CD4-positive, alpha-beta T cell (primary cell): ENCODE measurements at regions not wholly inside any gene's neighbourhood (a gene's known extent, or its start where the extent isn't known, plus 50 kb on each side); places are given as distances from the start of the nearest gene placed in this dataset.

Experiments
- ATAC-seq: fragments of 200-7000 bp; cut with Tn5 transposase; one replicate; pipeline ENCODE4 v1.10.0; 2022; ENCODE audit warnings: mild to moderate bottlenecking; ENCODE audit not compliant: poor library complexity
- CTCF ChIA-PET: fragments of 350-600 bp; sonication (Branson Sonifier 250); formaldehyde crosslinking; loops from one replicate; lab custom pipeline; 2021; ENCODE audit warnings: antibody characterized with exemption, inconsistent platforms; lab: Charles Lee
- POLR2A ChIA-PET: fragments of 350-600 bp; sonication (Branson Sonifier 250); formaldehyde crosslinking; loops from one replicate; lab custom pipeline; 2021; ENCODE audit warnings: antibody characterized with exemption, inconsistent platforms; lab: Charles Lee
- DNase-seq, 14 experiments: peaks; one replicate each; pipeline ENCODE4 v3.0.0-alpha.2; 2013 to 2020; ENCODE audit warnings: mixed read lengths in 2 of 14
- H3K27ac ChIP-seq, 2 donors: one replicate each; pipeline versions ENCODE4 v1.5.1 to v1.7.0; 2013; ENCODE audit warnings: low read length in 2 of 2, low read depth in 1 of 2, mild to moderate bottlenecking in 1 of 2
- H3K27me3 ChIP-seq, 2 experiments: 1 replicate in 1 of 2; 2 replicates in 1 of 2; pipeline versions ENCODE4 v1.6.1 to v1.7.0; 2013; ENCODE audit warnings: low read length in 2 of 2, control low read depth in 1 of 2, mild to moderate bottlenecking in 1 of 2, moderate library complexity in 1 of 2; ENCODE audit not compliant: insufficient read depth in 2 of 2, control insufficient read depth in 1 of 2
- H3K36me3 ChIP-seq: one replicate; pipeline ENCODE4 v1.6.1; 2013; ENCODE audit warnings: low read length, control low read depth; ENCODE audit not compliant: insufficient read depth
- H3K4me1 ChIP-seq: one replicate; pipeline ENCODE4 v1.6.1; 2013; ENCODE audit warnings: low read length, control low read depth; ENCODE audit not compliant: insufficient read depth
- H3K4me3 ChIP-seq: one replicate; pipeline ENCODE4 v1.5.1; 2013; ENCODE audit warnings: mild to moderate bottlenecking, low read length, moderate library complexity
- H3K9me3 ChIP-seq, 2 experiments: 1 replicate in 1 of 2; 2 replicates in 1 of 2; pipeline versions ENCODE4 v1.6.1 to v1.7.0; 2013; ENCODE audit warnings: low read length in 2 of 2, mild to moderate bottlenecking in 2 of 2, control low read depth in 1 of 2, moderate library complexity in 1 of 2; ENCODE audit not compliant: control insufficient read depth in 1 of 2, insufficient read depth in 1 of 2
- H3K27ac Mint-ChIP-seq: one replicate; pipeline ENCODE4 v1.8.0; 2020; ENCODE audit warnings: mixed read lengths
- H3K27me3 Mint-ChIP-seq: one replicate; pipeline ENCODE4 v1.8.0; 2021; ENCODE audit warnings: mixed read lengths
- H3K36me3 Mint-ChIP-seq: one replicate; pipeline ENCODE4 v1.8.0; 2021; ENCODE audit warnings: low read depth, mixed read lengths
- H3K4me1 Mint-ChIP-seq: one replicate; pipeline ENCODE4 v1.8.0; 2021; ENCODE audit warnings: low read depth, mixed read lengths
- H3K4me3 Mint-ChIP-seq: one replicate; pipeline ENCODE4 v1.8.0; 2020; ENCODE audit warnings: mild to moderate bottlenecking, mixed read lengths
- H3K9me3 Mint-ChIP-seq: one replicate; pipeline ENCODE4 v1.8.0; 2020; ENCODE audit warnings: mixed read lengths
- intact Hi-C, 2 experiments: fragments of 100-400 bp; cut with DNase I in 1 of 2; cut with micrococcal nuclease in 1 of 2; formaldehyde crosslinking; loops; one replicate each; pipeline versions ENCODE4 v1.15.1 to v1.9.0; 2023 to 2025; cut with DNase I, micrococcal nuclease
- TF ChIP-seq, protein P1 (sequence below): fragments of 200-600 bp; IDR thresholded peaks from one replicate; pipeline ENCODE4 v1.8.0; 2022; ENCODE audit warnings: antibody characterized with exemption, mild to moderate bottlenecking

DNA sequence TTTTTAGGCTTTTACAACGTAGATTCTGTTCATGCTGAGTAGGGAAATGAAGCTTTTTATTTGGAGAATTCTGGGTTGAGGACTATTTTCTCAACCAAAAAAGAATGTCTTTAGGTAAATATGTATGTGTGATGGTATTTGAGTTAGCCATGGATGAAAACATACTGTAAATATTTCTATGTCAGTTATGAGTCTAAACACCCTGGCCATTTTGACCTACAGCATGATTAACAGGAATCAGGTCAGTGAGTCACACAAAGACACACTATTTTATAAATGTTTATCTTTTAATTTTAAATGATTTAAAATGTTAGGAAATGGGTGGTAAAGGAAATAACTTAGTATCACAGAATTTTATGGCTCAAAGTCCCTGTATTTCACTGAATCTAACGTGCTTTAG lies 851.7 kb upstream of the MAP3K7 start:
- no peaks in the 10 kb centered on the region for H3K27me3 ChIP-seq
- peaks cover 0 to 3% of the 10 kb centered on the region in 2 experiments for H3K9me3 ChIP-seq
- intact Hi-C loops, result no loop called here
- no peaks in the 10 kb centered on the region for H3K4me1 Mint-ChIP-seq
- H3K4me3 ChIP-seq, result no peak overlapping the region
- DNase-seq, result no peak
- H3K4me1 ChIP-seq, result no peaks in the 10 kb centered on the region
- CTCF ChIA-PET, result no interaction called here
- no peak overlapping the region for H3K4me3 Mint-ChIP-seq
- TF ChIP-seq, protein P1, sequence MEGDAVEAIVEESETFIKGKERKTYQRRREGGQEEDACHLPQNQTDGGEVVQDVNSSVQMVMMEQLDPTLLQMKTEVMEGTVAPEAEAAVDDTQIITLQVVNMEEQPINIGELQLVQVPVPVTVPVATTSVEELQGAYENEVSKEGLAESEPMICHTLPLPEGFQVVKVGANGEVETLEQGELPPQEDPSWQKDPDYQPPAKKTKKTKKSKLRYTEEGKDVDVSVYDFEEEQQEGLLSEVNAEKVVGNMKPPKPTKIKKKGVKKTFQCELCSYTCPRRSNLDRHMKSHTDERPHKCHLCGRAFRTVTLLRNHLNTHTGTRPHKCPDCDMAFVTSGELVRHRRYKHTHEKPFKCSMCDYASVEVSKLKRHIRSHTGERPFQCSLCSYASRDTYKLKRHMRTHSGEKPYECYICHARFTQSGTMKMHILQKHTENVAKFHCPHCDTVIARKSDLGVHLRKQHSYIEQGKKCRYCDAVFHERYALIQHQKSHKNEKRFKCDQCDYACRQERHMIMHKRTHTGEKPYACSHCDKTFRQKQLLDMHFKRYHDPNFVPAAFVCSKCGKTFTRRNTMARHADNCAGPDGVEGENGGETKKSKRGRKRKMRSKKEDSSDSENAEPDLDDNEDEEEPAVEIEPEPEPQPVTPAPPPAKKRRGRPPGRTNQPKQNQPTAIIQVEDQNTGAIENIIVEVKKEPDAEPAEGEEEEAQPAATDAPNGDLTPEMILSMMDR, result no peak
- ATAC-seq, result no peak
- H3K9me3 Mint-ChIP-seq, result peaks cover 5% of the 10 kb centered on the region
- no peak overlapping the region for H3K27ac Mint-ChIP-seq
- H3K27ac ChIP-seq, result no peak overlapping the region
- no peaks in the 10 kb centered on the region for H3K36me3 Mint-ChIP-seq
- no peaks in the 10 kb centered on the region for H3K27me3 Mint-ChIP-seq
- POLR2A ChIA-PET, result no interaction called here
- no peaks in the 10 kb centered on the region for H3K36me3 ChIP-seq

DNA sequence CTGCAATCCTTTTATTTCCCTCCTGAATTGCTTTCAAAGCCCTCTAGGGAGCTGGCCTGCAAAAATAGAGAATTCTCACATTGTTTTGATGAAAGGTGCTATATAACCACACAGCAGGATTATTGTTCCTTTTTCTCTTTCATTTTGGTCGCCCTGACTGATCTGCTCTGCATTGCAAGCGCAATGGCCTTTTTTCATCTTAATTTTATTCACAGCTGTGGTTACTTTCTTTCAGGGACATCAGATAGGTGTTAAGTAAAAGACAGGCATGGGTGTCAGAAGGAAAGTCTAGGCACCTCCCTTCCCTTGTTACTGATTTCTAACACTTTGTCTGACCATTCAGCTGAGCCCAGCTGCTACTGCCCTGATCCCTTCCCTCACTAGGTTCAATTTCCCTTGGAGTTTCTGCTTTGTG lies 850.5 kb upstream of the MAP3K7 start:
- Mint-ChIP-seq H3K27me3 (no peaks in the 10 kb centered on the region), H3K4me3 (no peak overlapping the region), H3K9me3 (peaks cover 3% of the 10 kb centered on the region), H3K4me1 (no peaks in the 10 kb centered on the region), H3K27ac (no peak overlapping the region), H3K36me3 (no peaks in the 10 kb centered on the region)
- no peak for ATAC-seq
- TF ChIP-seq, protein P1, result no peak
- intact Hi-C loops, result no loop called here
- H3K4me3 ChIP-seq, result no peak overlapping the region
- no peaks in the 10 kb centered on the region for H3K4me1 ChIP-seq
- H3K36me3 ChIP-seq, result no peaks in the 10 kb centered on the region
- CTCF ChIA-PET, result no interaction called here
- POLR2A ChIA-PET, result no interaction called here
- H3K27me3 ChIP-seq, result no peaks in the 10 kb centered on the region
- no peak overlapping the region for H3K27ac ChIP-seq
- DNase-seq, result no peak
- peaks cover 0 to 3% of the 10 kb centered on the region in 2 experiments for H3K9me3 ChIP-seq

DNA sequence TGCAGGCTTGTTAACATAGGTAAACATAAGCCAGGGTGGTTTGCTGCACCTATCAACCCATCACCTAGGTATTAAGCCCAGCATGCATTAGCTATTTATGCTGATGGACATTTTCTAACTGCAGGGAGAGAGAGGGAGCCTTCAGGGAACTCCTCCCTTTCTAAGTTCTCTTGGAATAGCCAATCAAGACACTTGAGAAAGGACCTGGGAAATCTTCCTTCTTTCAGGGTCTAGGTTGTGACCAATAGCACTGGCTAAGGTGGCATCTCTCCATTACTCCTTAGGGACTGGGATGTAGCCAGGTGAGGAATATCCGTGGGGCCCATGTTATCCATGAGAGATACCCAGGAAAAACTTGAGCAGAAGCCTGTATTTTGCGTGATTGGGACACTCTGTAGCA lies 849.6 kb upstream of the MAP3K7 start:
- ChIA-PET POLR2A (no interaction called here), CTCF (no interaction called here)
- DNase-seq (no peak), ATAC-seq (no peak)
- TF ChIP-seq, protein P1, result no peak
- H3K36me3 ChIP-seq, result no peaks in the 10 kb centered on the region
- no peak overlapping the region for H3K27ac ChIP-seq
- H3K4me3 Mint-ChIP-seq, result no peak overlapping the region
- no peaks in the 10 kb centered on the region for H3K4me1 ChIP-seq
- H3K27me3 Mint-ChIP-seq, result no peaks in the 10 kb centered on the region
- peaks cover 3% of the 10 kb centered on the region for H3K9me3 Mint-ChIP-seq
- no peaks in the 10 kb centered on the region for H3K4me1 Mint-ChIP-seq
- intact Hi-C loops, result no loop called here
- H3K36me3 Mint-ChIP-seq, result no peaks in the 10 kb centered on the region
- peaks cover 0 to 3% of the 10 kb centered on the region in 2 experiments for H3K9me3 ChIP-seq
- H3K4me3 ChIP-seq, result no peak overlapping the region
- no peaks in the 10 kb centered on the region for H3K27me3 ChIP-seq
- H3K27ac Mint-ChIP-seq, result no peak overlapping the region
